OCI-LY3 (cell line): ENCODE measurements at regions not wholly inside any gene's neighbourhood (a gene's known extent, or its start where the extent isn't known, plus 50 kb on each side); places are given as distances from the start of the nearest gene placed in this dataset.

Experiments used
- EZH2phosphoT487 ChIP-seq: fragments of 200-600 bp; shearing (Covaris generic); IDR thresholded peaks from 2 replicates; pipeline ENCODE4 v1.6.1; 2018; ENCODE audit warnings: antibody characterized with exemption, mixed run types, low read depth
- TF ChIP-seq, protein P1 (sequence below): fragments of 200-600, 300-600 bp; sonication (generic); IDR thresholded peaks from 2 replicates; pipeline ENCODE4 v1.5.1; 2014; ENCODE audit warnings: antibody characterized with exemption, low read length, low read depth

DNA sequence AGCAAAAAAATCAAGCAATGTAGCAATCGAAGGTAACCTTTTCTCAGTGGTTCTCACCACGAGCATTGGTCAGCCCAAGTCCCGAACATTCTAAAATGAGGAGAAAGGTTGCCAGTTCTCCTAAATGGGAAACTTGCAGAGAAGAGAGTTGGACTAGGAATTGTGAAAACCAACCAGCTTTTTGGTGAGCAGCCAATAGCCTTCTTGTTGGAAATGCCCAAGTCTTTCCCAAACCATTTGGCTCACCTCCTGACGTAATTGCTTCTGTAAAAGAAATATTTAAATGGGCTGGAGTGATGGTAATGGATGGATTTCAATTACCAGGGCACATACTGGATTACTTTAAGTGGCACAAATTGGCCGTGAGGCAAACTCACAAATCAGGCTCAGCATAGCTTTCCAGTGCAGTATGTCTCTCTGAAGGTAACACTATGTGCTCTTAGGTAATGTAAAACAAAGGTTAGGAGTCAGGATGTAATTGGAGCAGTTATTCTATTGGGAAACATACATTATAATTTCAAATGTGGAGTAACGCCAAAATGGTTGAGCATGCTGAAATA is 423.2 kb downstream of the KLF5 start:
- TF ChIP-seq, protein P1, sequence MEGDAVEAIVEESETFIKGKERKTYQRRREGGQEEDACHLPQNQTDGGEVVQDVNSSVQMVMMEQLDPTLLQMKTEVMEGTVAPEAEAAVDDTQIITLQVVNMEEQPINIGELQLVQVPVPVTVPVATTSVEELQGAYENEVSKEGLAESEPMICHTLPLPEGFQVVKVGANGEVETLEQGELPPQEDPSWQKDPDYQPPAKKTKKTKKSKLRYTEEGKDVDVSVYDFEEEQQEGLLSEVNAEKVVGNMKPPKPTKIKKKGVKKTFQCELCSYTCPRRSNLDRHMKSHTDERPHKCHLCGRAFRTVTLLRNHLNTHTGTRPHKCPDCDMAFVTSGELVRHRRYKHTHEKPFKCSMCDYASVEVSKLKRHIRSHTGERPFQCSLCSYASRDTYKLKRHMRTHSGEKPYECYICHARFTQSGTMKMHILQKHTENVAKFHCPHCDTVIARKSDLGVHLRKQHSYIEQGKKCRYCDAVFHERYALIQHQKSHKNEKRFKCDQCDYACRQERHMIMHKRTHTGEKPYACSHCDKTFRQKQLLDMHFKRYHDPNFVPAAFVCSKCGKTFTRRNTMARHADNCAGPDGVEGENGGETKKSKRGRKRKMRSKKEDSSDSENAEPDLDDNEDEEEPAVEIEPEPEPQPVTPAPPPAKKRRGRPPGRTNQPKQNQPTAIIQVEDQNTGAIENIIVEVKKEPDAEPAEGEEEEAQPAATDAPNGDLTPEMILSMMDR = no peak
- TF ChIP-seq EZH2phosphoT487 = no peak
